CD4-positive, alpha-beta T cell (primary cell): ENCODE measurements at regions not wholly inside any gene's neighbourhood (a gene's known extent, or its start where the extent isn't known, plus 50 kb on each side); places are given as distances from the start of the nearest gene placed in this dataset.

Experiments used
- ATAC-seq: fragments of 200-7000 bp; cut with Tn5 transposase; one replicate; pipeline ENCODE4 v1.10.0; 2022; ENCODE audit warnings: mild to moderate bottlenecking; ENCODE audit not compliant: poor library complexity
- CTCF ChIA-PET: fragments of 350-600 bp; sonication (Branson Sonifier 250); formaldehyde crosslinking; loops from one replicate; lab custom pipeline; 2021; ENCODE audit warnings: antibody characterized with exemption, inconsistent platforms; lab: Charles Lee
- POLR2A ChIA-PET: fragments of 350-600 bp; sonication (Branson Sonifier 250); formaldehyde crosslinking; loops from one replicate; lab custom pipeline; 2021; ENCODE audit warnings: antibody characterized with exemption, inconsistent platforms; lab: Charles Lee
- DNase-seq, 14 experiments: peaks; one replicate each; pipeline ENCODE4 v3.0.0-alpha.2; 2013 to 2020; ENCODE audit warnings: mixed read lengths in 2 of 14
- H3K27ac ChIP-seq, 2 donors: one replicate each; pipeline versions ENCODE4 v1.5.1 to v1.7.0; 2013; ENCODE audit warnings: low read length in 2 of 2, low read depth in 1 of 2, mild to moderate bottlenecking in 1 of 2
- H3K27me3 ChIP-seq, 2 experiments: 1 replicate in 1 of 2; 2 replicates in 1 of 2; pipeline versions ENCODE4 v1.6.1 to v1.7.0; 2013; ENCODE audit warnings: low read length in 2 of 2, control low read depth in 1 of 2, mild to moderate bottlenecking in 1 of 2, moderate library complexity in 1 of 2; ENCODE audit not compliant: insufficient read depth in 2 of 2, control insufficient read depth in 1 of 2
- H3K36me3 ChIP-seq: one replicate; pipeline ENCODE4 v1.6.1; 2013; ENCODE audit warnings: low read length, control low read depth; ENCODE audit not compliant: insufficient read depth
- H3K4me1 ChIP-seq: one replicate; pipeline ENCODE4 v1.6.1; 2013; ENCODE audit warnings: low read length, control low read depth; ENCODE audit not compliant: insufficient read depth
- H3K4me3 ChIP-seq: one replicate; pipeline ENCODE4 v1.5.1; 2013; ENCODE audit warnings: mild to moderate bottlenecking, low read length, moderate library complexity
- H3K9me3 ChIP-seq, 2 experiments: 1 replicate in 1 of 2; 2 replicates in 1 of 2; pipeline versions ENCODE4 v1.6.1 to v1.7.0; 2013; ENCODE audit warnings: low read length in 2 of 2, mild to moderate bottlenecking in 2 of 2, control low read depth in 1 of 2, moderate library complexity in 1 of 2; ENCODE audit not compliant: control insufficient read depth in 1 of 2, insufficient read depth in 1 of 2
- H3K27ac Mint-ChIP-seq: one replicate; pipeline ENCODE4 v1.8.0; 2020; ENCODE audit warnings: mixed read lengths
- H3K27me3 Mint-ChIP-seq: one replicate; pipeline ENCODE4 v1.8.0; 2021; ENCODE audit warnings: mixed read lengths
- H3K36me3 Mint-ChIP-seq: one replicate; pipeline ENCODE4 v1.8.0; 2021; ENCODE audit warnings: low read depth, mixed read lengths
- H3K4me1 Mint-ChIP-seq: one replicate; pipeline ENCODE4 v1.8.0; 2021; ENCODE audit warnings: low read depth, mixed read lengths
- H3K4me3 Mint-ChIP-seq: one replicate; pipeline ENCODE4 v1.8.0; 2020; ENCODE audit warnings: mild to moderate bottlenecking, mixed read lengths
- H3K9me3 Mint-ChIP-seq: one replicate; pipeline ENCODE4 v1.8.0; 2020; ENCODE audit warnings: mixed read lengths
- intact Hi-C, 2 experiments: fragments of 100-400 bp; cut with DNase I in 1 of 2; cut with micrococcal nuclease in 1 of 2; formaldehyde crosslinking; loops; one replicate each; pipeline versions ENCODE4 v1.15.1 to v1.9.0; 2023 to 2025; cut with DNase I, micrococcal nuclease
- TF ChIP-seq, protein P1 (sequence below): fragments of 200-600 bp; IDR thresholded peaks from one replicate; pipeline ENCODE4 v1.8.0; 2022; ENCODE audit warnings: antibody characterized with exemption, mild to moderate bottlenecking

DNA sequence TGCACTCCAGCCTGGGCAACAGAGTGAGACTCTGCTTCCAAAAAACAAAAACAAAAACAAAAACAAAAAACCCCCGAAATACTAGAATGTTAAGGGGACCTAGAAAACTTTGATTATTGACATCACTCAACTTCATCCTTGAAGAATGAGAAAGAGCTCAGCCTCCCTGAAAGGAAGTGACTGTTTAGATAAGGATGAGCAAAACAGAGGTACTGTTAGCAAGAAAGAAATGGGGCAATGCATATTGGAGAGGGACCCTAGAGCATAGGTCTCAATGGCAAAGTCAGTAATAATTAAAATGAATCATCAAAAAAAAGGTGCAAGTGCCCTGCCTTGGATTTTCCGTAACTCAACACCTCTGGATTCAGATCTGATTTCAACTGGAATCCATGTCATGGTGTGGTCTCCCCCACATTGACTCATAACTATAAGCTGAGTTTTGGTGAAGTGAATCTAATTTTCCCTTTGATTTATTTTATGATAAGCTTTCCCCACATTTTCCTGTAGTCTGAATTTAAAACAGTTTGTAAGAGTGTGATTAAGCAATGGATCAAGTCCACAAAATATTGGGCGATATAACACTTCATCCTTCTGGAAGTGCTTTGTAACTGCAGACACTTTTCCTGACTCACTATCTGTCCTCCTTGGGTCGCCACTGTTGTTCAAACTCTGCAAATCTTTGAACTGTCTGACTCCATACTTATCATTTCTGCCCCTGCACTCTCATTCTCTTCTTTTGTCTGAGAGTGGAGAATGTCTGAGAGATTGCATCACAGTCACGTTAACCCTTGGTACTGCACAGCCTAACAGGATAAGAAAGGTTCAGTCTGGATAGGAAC, 224.8 kb upstream of the LYZL1 start:
- Mint-ChIP-seq H3K4me1 (no peaks in the 10 kb centered on the region), H3K4me3 (no peak overlapping the region), H3K36me3 (no peaks in the 10 kb centered on the region), H3K27me3 (peaks cover 5% of the 10 kb centered on the region), H3K27ac (no peak overlapping the region), H3K9me3 (no peaks in the 10 kb centered on the region)
- Histone ChIP-seq H3K27me3 (peaks cover 0 to 4% of the 10 kb centered on the region in 2 experiments), H3K36me3 (no peaks in the 10 kb centered on the region), H3K27ac (no peak overlapping the region), H3K9me3 (no peaks in the 10 kb centered on the region), H3K4me1 (no peaks in the 10 kb centered on the region), H3K4me3 (no peak overlapping the region)
- TF ChIP-seq, protein P1, sequence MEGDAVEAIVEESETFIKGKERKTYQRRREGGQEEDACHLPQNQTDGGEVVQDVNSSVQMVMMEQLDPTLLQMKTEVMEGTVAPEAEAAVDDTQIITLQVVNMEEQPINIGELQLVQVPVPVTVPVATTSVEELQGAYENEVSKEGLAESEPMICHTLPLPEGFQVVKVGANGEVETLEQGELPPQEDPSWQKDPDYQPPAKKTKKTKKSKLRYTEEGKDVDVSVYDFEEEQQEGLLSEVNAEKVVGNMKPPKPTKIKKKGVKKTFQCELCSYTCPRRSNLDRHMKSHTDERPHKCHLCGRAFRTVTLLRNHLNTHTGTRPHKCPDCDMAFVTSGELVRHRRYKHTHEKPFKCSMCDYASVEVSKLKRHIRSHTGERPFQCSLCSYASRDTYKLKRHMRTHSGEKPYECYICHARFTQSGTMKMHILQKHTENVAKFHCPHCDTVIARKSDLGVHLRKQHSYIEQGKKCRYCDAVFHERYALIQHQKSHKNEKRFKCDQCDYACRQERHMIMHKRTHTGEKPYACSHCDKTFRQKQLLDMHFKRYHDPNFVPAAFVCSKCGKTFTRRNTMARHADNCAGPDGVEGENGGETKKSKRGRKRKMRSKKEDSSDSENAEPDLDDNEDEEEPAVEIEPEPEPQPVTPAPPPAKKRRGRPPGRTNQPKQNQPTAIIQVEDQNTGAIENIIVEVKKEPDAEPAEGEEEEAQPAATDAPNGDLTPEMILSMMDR: no peak
- ATAC-seq (no peak), DNase-seq (no peak)
- POLR2A ChIA-PET: no interaction called here
- CTCF ChIA-PET: no interaction called here
- intact Hi-C loops: no loop called here

DNA sequence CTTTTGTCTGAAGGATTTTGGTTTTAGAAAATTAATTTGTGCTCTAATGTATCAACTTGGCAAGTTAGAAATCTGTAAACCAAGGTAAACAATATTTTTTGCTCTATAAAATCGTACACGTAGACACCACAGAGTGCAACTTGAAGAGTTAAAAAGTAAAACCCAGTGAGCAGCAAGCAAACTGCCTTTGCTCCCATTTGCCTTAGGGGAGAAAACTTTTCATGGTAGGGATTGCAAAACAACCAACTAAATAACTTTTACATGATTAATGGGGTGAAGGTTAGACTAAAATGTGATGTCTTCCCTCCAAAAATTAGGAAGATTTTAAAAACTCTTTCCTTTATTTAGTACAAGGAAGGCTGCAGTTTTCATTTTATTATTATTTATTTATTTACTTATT, 224.2 kb upstream of the LYZL1 start:
- no peak overlapping the region for H3K27ac Mint-ChIP-seq
- H3K4me3 Mint-ChIP-seq: no peak overlapping the region
- ATAC-seq (no peak), DNase-seq (no peak)
- no peaks in the 10 kb centered on the region for H3K9me3 ChIP-seq
- peaks cover 8% of the 10 kb centered on the region for H3K27me3 Mint-ChIP-seq
- ChIA-PET POLR2A (no interaction called here), CTCF (no interaction called here)
- no peaks in the 10 kb centered on the region for H3K36me3 Mint-ChIP-seq
- TF ChIP-seq, protein P1: no peak
- H3K4me1 Mint-ChIP-seq: no peaks in the 10 kb centered on the region
- no peaks in the 10 kb centered on the region for H3K9me3 Mint-ChIP-seq
- H3K4me1 ChIP-seq: no peaks in the 10 kb centered on the region
- no peaks in the 10 kb centered on the region for H3K36me3 ChIP-seq
- no peak overlapping the region for H3K27ac ChIP-seq
- H3K4me3 ChIP-seq: no peak overlapping the region
- H3K27me3 ChIP-seq: peaks cover 0 to 4% of the 10 kb centered on the region in 2 experiments
- intact Hi-C loops: no loop called here

DNA sequence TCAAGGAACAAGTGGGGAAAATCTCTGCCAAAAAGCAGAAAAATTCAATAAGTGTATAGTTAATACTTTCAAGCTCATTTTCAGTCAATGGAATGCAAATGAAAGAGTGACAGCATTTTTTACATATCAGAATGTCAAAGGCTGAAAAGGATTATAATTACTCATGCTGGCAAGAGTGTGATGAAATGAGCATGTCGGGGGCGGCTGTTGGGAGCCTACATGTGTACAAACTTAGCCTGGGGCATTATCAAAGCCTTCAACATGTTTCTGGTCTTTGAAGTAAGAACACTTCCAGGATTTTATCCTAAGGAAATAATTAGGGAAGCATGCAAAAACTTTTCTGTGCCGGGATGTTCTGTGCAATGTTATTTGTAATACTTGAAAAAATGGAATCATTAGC, 221.7 kb upstream of the LYZL1 start:
- intact Hi-C loops: no loop called here
- ChIA-PET POLR2A (no interaction called here), CTCF (no interaction called here)
- ATAC-seq: no peak
- Mint-ChIP-seq H3K4me1 (no peaks in the 10 kb centered on the region), H3K9me3 (no peaks in the 10 kb centered on the region), H3K27ac (no peak overlapping the region), H3K4me3 (no peak overlapping the region), H3K27me3 (peaks cover 19% of the 10 kb centered on the region), H3K36me3 (no peaks in the 10 kb centered on the region)
- DNase-seq: no peak
- Histone ChIP-seq H3K36me3 (no peaks in the 10 kb centered on the region), H3K4me3 (no peak overlapping the region), H3K27me3 (peaks cover 0 to 7% of the 10 kb centered on the region in 2 experiments), H3K27ac (no peak overlapping the region), H3K4me1 (no peaks in the 10 kb centered on the region), H3K9me3 (no peaks in the 10 kb centered on the region)
- TF ChIP-seq, protein P1: no peak
